Progenitor cell of endocrine pancreas (in vitro differentiated cells): ENCODE measurements at regions not wholly inside any gene's neighbourhood (a gene's known extent, or its start where the extent isn't known, plus 50 kb on each side); places are given as distances from the start of the nearest gene placed in this dataset.

Source experiments
- DNase-seq: peaks from one replicate; pipeline ENCODE4 v3.0.0; 2021; ENCODE audit warnings: low spot score; ENCODE audit not compliant: unreplicated experiment
- H3K27ac Mint-ChIP-seq: 2 replicates; pipeline ENCODE4 v1.8.0; 2021; ENCODE audit warnings: mild to moderate bottlenecking, moderate library complexity, mixed read lengths
- H3K27me3 Mint-ChIP-seq: 2 replicates; pipeline ENCODE4 v1.8.0; 2021; ENCODE audit warnings: mixed read lengths
- H3K36me3 Mint-ChIP-seq: 2 replicates; pipeline ENCODE4 v1.8.0; 2022; ENCODE audit warnings: mixed read lengths; ENCODE audit not compliant: insufficient read depth
- H3K4me1 Mint-ChIP-seq: 2 replicates; pipeline ENCODE4 v1.8.0; 2021; ENCODE audit warnings: low read depth, mixed read lengths
- H3K4me3 Mint-ChIP-seq: 2 replicates; pipeline ENCODE4 v1.8.0; 2021; ENCODE audit warnings: low read depth, mild to moderate bottlenecking, moderate library complexity, mixed read lengths
- H3K9me3 Mint-ChIP-seq: 2 replicates; pipeline ENCODE4 v1.8.0; 2021; ENCODE audit warnings: low read depth, mixed read lengths
- TF ChIP-seq, protein P1 (sequence below): fragments of 200-600 bp; sonication (generic); IDR thresholded peaks from one replicate; pipeline ENCODE4 v1.5.0; 2021; ENCODE audit warnings: antibody characterized with exemption, mild to moderate bottlenecking; ENCODE audit not compliant: unreplicated experiment

DNA sequence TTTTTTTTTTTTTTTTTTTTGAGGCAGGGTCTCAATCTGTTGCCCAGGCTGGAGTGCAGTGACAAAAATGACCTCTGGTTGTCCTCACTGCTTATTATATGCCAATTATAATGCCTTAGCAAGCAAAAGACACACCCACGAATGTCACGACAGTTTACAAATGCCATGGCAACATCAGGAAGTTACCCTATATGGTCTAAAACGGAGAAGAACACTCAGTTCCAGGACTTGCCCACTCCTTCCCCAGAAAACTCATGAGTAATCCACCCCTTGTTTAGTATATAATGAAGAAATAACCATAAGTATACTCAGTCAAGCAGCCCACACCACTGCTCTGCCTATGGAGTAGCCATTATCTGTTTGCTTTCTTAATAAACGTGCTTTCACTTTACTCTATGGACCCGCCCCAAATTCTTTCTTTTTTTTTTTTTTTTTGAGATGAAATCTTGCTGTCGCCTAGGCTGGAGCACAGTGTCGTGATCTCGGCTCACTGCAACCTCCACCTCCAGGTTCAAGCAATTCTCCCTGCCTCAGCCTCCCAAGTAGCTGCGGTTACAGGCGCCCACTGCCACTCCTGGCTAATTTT, 106.2 kb downstream of the SMIM20 start:
- Mint-ChIP-seq H3K36me3 (no peaks in the 10 kb centered on the region), H3K27me3 (no peaks in the 10 kb centered on the region), H3K9me3 (no peaks in the 10 kb centered on the region), H3K4me3 (no peak overlapping the region), H3K27ac (no peak overlapping the region), H3K4me1 (peaks cover 41% of the 10 kb centered on the region)
- no peak for DNase-seq
- TF ChIP-seq, protein P1, sequence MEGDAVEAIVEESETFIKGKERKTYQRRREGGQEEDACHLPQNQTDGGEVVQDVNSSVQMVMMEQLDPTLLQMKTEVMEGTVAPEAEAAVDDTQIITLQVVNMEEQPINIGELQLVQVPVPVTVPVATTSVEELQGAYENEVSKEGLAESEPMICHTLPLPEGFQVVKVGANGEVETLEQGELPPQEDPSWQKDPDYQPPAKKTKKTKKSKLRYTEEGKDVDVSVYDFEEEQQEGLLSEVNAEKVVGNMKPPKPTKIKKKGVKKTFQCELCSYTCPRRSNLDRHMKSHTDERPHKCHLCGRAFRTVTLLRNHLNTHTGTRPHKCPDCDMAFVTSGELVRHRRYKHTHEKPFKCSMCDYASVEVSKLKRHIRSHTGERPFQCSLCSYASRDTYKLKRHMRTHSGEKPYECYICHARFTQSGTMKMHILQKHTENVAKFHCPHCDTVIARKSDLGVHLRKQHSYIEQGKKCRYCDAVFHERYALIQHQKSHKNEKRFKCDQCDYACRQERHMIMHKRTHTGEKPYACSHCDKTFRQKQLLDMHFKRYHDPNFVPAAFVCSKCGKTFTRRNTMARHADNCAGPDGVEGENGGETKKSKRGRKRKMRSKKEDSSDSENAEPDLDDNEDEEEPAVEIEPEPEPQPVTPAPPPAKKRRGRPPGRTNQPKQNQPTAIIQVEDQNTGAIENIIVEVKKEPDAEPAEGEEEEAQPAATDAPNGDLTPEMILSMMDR = no peak

DNA sequence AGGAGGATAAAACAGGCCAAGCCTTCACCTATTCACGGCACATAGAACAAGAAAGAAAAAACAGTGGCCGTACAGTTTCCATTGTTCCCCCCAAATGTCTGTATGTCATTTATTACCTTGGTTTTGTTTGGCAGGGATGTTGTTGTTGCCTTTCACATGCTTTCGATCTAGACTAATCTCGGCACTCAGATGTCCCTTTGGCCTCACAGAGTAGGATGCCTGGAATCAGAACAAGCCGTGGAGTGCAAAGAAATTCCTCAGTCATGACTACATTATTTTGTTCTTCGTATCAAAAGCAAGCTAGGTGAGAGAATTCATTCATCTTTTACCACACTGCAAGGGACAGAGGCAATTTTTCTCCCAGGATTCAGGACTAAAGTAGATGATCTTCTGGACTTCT, 106.9 kb downstream of the SMIM20 start:
- H3K36me3 Mint-ChIP-seq = no peaks in the 10 kb centered on the region

DNA sequence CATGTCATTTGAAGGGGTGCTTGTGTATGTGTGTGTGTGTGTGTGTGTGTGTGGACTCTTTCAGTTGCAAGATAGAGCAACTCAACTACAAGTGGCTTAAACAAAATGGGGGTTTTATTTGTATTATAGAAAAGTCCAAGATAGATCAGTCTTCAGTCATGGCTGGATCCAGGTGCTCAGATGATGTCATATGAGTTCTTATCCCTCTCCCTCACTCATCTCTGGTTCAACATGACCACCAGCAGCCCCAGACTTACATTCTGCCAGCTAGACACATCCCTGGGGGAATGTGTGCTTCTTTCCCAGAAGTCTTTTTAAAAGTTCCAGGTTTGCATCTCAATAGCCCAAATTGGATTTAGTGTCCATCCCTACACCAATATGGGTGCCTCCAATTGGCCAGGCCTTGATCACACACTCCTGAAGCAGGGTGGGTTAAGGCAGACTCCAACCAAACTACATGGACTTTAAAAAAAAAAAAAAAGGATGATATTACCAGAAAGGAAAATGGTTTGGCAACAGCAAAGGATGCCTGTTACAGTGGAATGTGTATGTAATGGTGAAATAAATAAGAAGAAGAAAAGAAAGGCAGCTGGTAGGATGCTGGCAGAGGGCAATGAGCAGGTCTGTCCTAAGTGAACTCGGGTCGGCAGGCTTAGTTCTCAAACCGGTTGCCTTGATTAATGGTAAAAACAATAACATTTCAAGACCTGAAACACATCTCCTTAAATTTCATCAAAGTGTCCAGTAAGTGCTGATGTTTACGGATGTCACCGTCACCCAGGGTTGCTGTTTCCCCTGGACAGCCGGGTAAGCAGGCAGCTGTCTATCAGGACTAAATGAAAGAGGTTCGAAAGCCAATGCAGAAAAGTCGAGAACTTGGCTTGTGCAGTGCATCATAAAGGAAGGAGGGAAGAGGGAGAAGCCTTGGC, 107.7 kb downstream of the SMIM20 start:
- no peak for DNase-seq
- Mint-ChIP-seq H3K36me3 (no peaks in the 10 kb centered on the region), H3K27me3 (peaks cover 2% of the 10 kb centered on the region), H3K27ac (peak overlapping the region; percentile 53), H3K4me3 (no peak overlapping the region), H3K4me1 (peaks cover 41% of the 10 kb centered on the region), H3K9me3 (no peaks in the 10 kb centered on the region)
- TF ChIP-seq, protein P1 = no peak

More for the DNA sequence above, 106.9 kb downstream of the SMIM20 start:
- DNase-seq = no peak
- Mint-ChIP-seq H3K4me1 (peaks cover 41% of the 10 kb centered on the region), H3K27me3 (no peaks in the 10 kb centered on the region), H3K9me3 (no peaks in the 10 kb centered on the region), H3K27ac (peak overlapping the region; percentile 44), H3K4me3 (no peak overlapping the region)
- TF ChIP-seq, protein P1 = no peak

DNA sequence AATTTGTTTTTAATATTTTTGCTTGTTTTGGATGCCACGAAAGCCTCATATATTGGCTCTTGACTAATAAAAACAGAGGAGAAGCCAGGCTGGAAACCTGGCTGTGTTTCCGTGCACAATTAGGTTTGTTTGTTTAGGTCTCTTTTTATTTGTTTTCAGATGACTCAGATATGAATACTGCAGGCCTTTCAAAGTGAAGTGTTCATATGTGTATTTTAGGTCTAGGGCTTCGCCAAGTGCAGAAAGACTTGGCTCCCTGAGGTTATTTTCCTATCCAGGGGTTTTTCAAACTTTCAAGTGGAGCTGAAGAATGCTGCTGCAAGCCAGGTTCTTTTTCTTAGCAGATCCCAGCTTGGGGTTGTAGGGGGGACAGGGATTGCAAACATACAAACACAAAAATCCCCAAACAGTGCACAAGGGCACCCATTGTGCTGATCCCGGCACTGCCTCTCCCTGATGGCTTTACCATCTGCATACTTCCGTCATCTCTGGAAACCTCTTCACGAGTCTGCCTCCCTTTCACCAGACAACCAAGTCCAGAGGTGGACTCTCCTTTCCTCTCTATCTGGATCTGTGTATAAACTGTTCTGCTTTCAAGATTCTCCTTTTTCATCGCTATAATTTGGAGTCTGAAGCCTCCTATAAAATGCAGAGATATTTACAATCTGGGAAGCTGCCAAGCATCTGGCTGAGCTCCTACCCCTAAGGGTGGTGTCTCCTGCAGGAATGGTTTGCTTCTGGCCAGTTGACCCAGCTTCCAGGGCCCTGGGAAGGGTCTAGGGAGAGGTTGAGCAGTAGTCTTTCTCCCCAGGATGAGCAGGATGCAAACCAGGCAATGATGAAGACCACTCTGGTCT, 108.6 kb downstream of the SMIM20 start:
- TF ChIP-seq, protein P1 = no peak
- H3K36me3 Mint-ChIP-seq = no peaks in the 10 kb centered on the region
- H3K4me3 Mint-ChIP-seq = no peak overlapping the region
- H3K4me1 Mint-ChIP-seq = peaks cover 41% of the 10 kb centered on the region
- DNase-seq = no peak
- no peaks in the 10 kb centered on the region for H3K9me3 Mint-ChIP-seq
- H3K27ac Mint-ChIP-seq = no peak overlapping the region
- peaks cover 7% of the 10 kb centered on the region for H3K27me3 Mint-ChIP-seq
